ENCODE measurements at regions not wholly inside any gene's neighbourhood (a gene's known extent, or its start where the extent isn't known, plus 50 kb on each side); places are given as distances from the start of the nearest gene placed in this dataset.

- RAD21 ChIA-PET (ENCODE audit: low non-redundant PET in 1 of 2, low total read pairs in 2 of 2, uncharacterized antibody in 2 of 2, unreplicated experiment in 2 of 2) = no interaction called here
- ATAC-seq (no peak), DNase-seq (ENCODE audit: low read depth, low spot score) (no peak)
- no peaks in the 10 kb centered on the region for H3K36me3 ChIP-seq (ENCODE audit: control insufficient read depth in 1 of 2, insufficient read depth in 2 of 2, low read length in 2 of 2)
- intact Hi-C loops (cut with micrococcal nuclease) = no loop called here
- H3K27ac ChIP-seq (ENCODE audit: low read depth, low read length) = no peak overlapping the region
- no peak overlapping the region for H3K9ac ChIP-seq (ENCODE audit: low read length)
- POLR2A ChIA-PET = no interaction called here
- no peak for TF ChIP-seq JUND (IDR thresholded peaks at IDR 0.05)
- TF ChIP-seq ZFX (IDR thresholded peaks at IDR 0.05) = no peak
- TF ChIP-seq CBX3 (IDR thresholded peaks at IDR 0.05; ENCODE audit: low read depth) = no peak
- TF ChIP-seq EZH2phosphoT487 (IDR thresholded peaks at IDR 0.05; ENCODE audit: borderline replicate concordance) = no peak
- no peak for TF ChIP-seq POLR2A (IDR thresholded peaks at IDR 0.05; ENCODE audit: borderline replicate concordance, extremely low read depth, insufficient read depth, insufficient read length)
- no peak for TF ChIP-seq ELF1 (IDR thresholded peaks at IDR 0.05; ENCODE audit: borderline replicate concordance, low read depth)
- TF ChIP-seq CEBPB (IDR thresholded peaks at IDR 0.05; ENCODE audit: low read depth) = no peak
- TF ChIP-seq CTCF (IDR thresholded peaks at IDR 0.05 in 2 of 3, conservative IDR thresholded peaks at IDR 0.05 in 1 of 3; ENCODE audit: borderline replicate concordance in 1 of 3, insufficient read depth in 1 of 3, low read depth in 2 of 3, low read length in 2 of 3) = no peak
- TF ChIP-seq TCF7L2 (IDR thresholded peaks at IDR 0.05; ENCODE audit: borderline replicate concordance, extremely low read depth, insufficient read depth, insufficient read length) = no peak
- TF ChIP-seq ZNF274 (IDR thresholded peaks at IDR 0.05; ENCODE audit: low read depth, low read length) = no peak
- TF ChIP-seq SIN3A (IDR thresholded peaks at IDR 0.05; ENCODE audit: low read depth) = no peak
- TF ChIP-seq ZBTB33 (IDR thresholded peaks at IDR 0.05; ENCODE audit: extremely low read depth, insufficient replicate concordance, low read length) = no peak
- TF ChIP-seq YY1 (IDR thresholded peaks at IDR 0.05; ENCODE audit: extremely low read depth, insufficient replicate concordance, low read depth, low read length) = no peak
- no peak for TF ChIP-seq POLR2AphosphoS5 (IDR thresholded peaks at IDR 0.05; ENCODE audit: low read depth, low read length)
- TF ChIP-seq REST (IDR thresholded peaks at IDR 0.05; ENCODE audit: low read depth) = no peak
- no peak for TF ChIP-seq FOSL1 (IDR thresholded peaks at IDR 0.05; ENCODE audit: low read depth)
- no peak for TF ChIP-seq EZH2 (IDR thresholded peaks at IDR 0.05)
- TF ChIP-seq ATF3 (IDR thresholded peaks at IDR 0.05) = no peak
- no peaks in the 10 kb centered on the region for H3K9me2 ChIP-seq (ENCODE audit: insufficient read depth)
- CTCF ChIA-PET = no interaction called here
- H2AFZ ChIP-seq (ENCODE audit: low read depth, low read length, poor library complexity, severe bottlenecking) = peak overlapping the region; percentile 14
- no peaks in the 10 kb centered on the region for H3K9me3 ChIP-seq (ENCODE audit: control insufficient read depth in 1 of 2, insufficient read depth in 1 of 2, low read depth in 1 of 2, low read length in 2 of 2)
- peaks cover 6 to 31% of the 10 kb centered on the region in 2 experiments for H3K4me1 ChIP-seq (ENCODE audit: control insufficient read depth in 1 of 2, insufficient read depth in 2 of 2, low read length in 2 of 2)
- H4K20me1 ChIP-seq (ENCODE audit: insufficient read depth) = no peaks in the 10 kb centered on the region
- no peaks in the 10 kb centered on the region for H3K79me2 ChIP-seq (ENCODE audit: insufficient read depth, low read length)
- no TSS peak for BruUV-seq (replicated peaks)
- H3K4me3 ChIP-seq (replicated peaks in 1 of 2; ENCODE audit: low read depth in 1 of 2, low read length in 2 of 2) = no peak overlapping the region
- peak overlapping the region; percentile 18; the same call in 1 of the 2 replicates for H3K4me2 ChIP-seq (ENCODE audit: low read length)
- H3K27me3 ChIP-seq (ENCODE audit: insufficient read depth, low read length) = no peaks in the 10 kb centered on the region
These were observed 202.0 kb downstream of the ARL4A start for GRCh38 chr7:12889391-12889790.

Data from HCT116 (cell line).